ENCODE measurements at regions not wholly inside any gene's neighbourhood (a gene's known extent, or its start where the extent isn't known, plus 50 kb on each side); places are given as distances from the start of the nearest gene placed in this dataset.
A peak's percentile ranks its signal among the peaks of the same experiment; 100 is the strongest.

DNA sequence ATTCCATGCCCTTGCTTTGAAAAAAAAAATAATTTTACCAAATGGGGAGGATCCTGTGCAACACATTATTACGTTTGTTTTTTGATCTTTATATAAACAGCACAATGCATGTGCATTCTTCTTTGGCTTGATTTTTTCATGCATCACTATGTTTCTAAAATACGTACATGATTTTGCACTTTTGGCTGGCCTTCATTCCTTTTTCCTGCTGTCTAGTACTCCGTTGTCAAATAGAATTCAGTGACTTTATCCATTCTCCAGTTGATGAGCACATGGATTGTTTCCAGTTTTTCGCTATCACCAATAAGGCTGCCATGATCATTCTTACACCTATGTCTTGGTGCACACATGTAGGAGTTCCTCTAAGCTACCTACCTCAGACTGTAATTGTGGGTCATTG lies 63.0 kb upstream of the ID3 start:
- peaks cover 14% of the 10 kb centered on the region for H3K36me3 Mint-ChIP-seq
- DNase-seq (ENCODE audit: low spot score in 2 of 2): no peak
- H3K27me3 Mint-ChIP-seq: no peaks in the 10 kb centered on the region
- H3K4me3 Mint-ChIP-seq: no peak overlapping the region
- peaks cover 11% of the 10 kb centered on the region for H3K9me3 Mint-ChIP-seq
- H3K27ac Mint-ChIP-seq: no peak overlapping the region
- no peak for ATAC-seq (ENCODE audit: low read depth)
- H3K4me1 Mint-ChIP-seq: peaks cover 70% of the 10 kb centered on the region

GRCh38 chr1:23620605-23621004 lies 61.3 kb upstream of the ID3 start:
- no peaks in the 10 kb centered on the region for H3K27me3 Mint-ChIP-seq
- H3K9me3 Mint-ChIP-seq: peaks cover 4% of the 10 kb centered on the region
- peak overlapping the region; percentile 93 for H3K27ac Mint-ChIP-seq
- peaks cover 64% of the 10 kb centered on the region for H3K4me1 Mint-ChIP-seq
- no peak for DNase-seq (ENCODE audit: low spot score in 2 of 2)
- peak overlapping the region; percentile 72 for H3K4me3 Mint-ChIP-seq
- H3K36me3 Mint-ChIP-seq: peaks cover 8% of the 10 kb centered on the region
- no peak for ATAC-seq (ENCODE audit: low read depth)

DNA sequence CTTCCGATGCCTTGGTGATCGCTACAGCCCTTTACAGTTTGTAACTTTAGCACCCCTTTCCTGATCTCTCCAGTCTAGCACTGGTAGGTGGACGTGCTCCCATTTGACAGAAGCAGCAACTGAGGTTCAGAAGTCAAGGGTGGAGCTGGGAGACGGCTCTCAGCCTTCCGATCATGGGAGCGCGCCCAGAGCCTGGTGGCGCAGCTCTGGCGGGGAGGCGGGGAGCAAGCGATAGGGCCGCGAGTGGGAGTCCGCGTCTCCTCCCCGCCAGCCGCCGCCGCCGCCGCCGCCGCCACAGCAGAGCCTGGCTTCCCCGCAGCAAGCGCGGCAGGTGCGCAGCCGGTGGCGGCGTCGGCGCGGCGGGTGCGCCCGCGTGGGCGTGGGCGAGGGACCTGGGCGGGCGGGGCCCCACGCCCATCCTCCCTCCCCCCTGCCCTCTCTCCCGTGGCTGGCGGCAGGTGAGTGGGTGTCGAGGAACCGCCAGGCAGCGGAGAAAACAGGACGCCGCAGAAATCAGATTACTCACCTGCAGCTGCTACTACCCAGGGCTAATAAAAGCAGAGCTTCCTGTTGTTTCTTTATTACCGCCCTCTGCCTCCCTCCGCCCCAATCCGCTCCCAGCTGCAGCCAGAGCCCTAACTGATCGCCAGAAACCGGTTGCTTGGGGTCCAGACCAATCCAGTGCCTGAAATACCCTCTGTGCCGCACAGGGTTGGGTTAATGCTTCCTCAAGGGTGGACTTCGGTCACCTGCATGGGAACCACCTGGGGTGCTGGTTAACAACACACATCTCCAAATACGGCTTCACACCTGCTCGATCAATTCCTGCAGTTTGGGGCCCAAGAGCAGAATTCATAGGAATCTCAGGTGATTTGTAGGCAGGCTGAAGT lies 60.2 kb upstream of the ID3 start:
- Mint-ChIP-seq H3K27ac (peak overlapping the region; percentile 93), H3K4me3 (peak overlapping the region; percentile 79), H3K9me3 (peaks cover 4% of the 10 kb centered on the region), H3K36me3 (peaks cover 7% of the 10 kb centered on the region), H3K4me1 (peaks cover 67% of the 10 kb centered on the region), H3K27me3 (no peaks in the 10 kb centered on the region)
- DNase-seq (ENCODE audit: low spot score in 2 of 2): peak; percentile 55 to 62
- ATAC-seq (ENCODE audit: low read depth): peak; percentile 82

DNA sequence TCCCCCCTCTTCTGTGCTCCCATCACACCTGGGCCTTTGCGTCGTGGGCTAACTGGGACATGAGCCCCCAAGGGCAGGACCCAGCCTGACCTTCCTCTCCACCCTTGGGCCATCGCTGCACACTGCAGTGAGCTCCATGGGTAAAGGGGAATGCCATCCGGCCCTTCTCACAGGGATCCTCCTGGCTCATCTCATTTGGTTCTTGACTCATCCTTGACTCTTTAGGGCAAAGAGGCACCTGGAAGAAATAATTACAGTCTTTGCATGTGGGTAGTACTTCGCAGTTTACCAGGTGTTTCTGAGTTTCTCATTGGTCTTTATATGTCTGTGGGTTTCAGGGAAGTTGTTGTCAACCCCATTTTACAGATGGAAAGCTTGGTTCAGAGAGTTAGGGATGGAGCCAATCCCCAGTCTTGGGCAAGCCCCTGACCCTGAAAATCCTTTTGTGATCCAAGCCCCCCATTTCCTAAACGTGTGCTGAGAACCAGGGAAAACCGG lies 59.3 kb upstream of the ID3 start:
- Mint-ChIP-seq H3K4me3 (peak overlapping the region; percentile 79), H3K9me3 (no peaks in the 10 kb centered on the region), H3K27ac (peak overlapping the region; percentile 93), H3K4me1 (peaks cover 68% of the 10 kb centered on the region), H3K27me3 (no peaks in the 10 kb centered on the region), H3K36me3 (peaks cover 3% of the 10 kb centered on the region)
- no peak for DNase-seq (ENCODE audit: low spot score in 2 of 2)
- ATAC-seq (ENCODE audit: low read depth): no peak

- H3K4me1 Mint-ChIP-seq: peaks cover 76% of the 10 kb centered on the region
- DNase-seq (ENCODE audit: low spot score in 2 of 2) (no peak), ATAC-seq (ENCODE audit: low read depth) (no peak)
- H3K4me3 Mint-ChIP-seq: no peak overlapping the region
- H3K9me3 Mint-ChIP-seq: no peaks in the 10 kb centered on the region
- H3K27ac Mint-ChIP-seq: peak overlapping the region; percentile 49
- H3K36me3 Mint-ChIP-seq: peaks cover 3% of the 10 kb centered on the region
- no peaks in the 10 kb centered on the region for H3K27me3 Mint-ChIP-seq
Measured at GRCh38 chr1:23617084-23617521, 57.8 kb upstream of the ID3 start.

GRCh38 chr1:23616292-23616824 lies 57.1 kb upstream of the ID3 start:
- peaks cover 3% of the 10 kb centered on the region for H3K36me3 Mint-ChIP-seq
- H3K27me3 Mint-ChIP-seq: no peaks in the 10 kb centered on the region
- H3K4me3 Mint-ChIP-seq: no peak overlapping the region
- ATAC-seq (ENCODE audit: low read depth): no peak
- H3K4me1 Mint-ChIP-seq: peaks cover 78% of the 10 kb centered on the region
- H3K27ac Mint-ChIP-seq: peak overlapping the region; percentile 49
- no peak for DNase-seq (ENCODE audit: low spot score in 2 of 2)
- H3K9me3 Mint-ChIP-seq: no peaks in the 10 kb centered on the region

- Mint-ChIP-seq H3K27me3 (no peaks in the 10 kb centered on the region), H3K9me3 (no peaks in the 10 kb centered on the region), H3K4me1 (peaks cover 77% of the 10 kb centered on the region), H3K27ac (peak overlapping the region; percentile 49), H3K36me3 (peaks cover 3% of the 10 kb centered on the region), H3K4me3 (peak overlapping the region; percentile 18)
- no peak for ATAC-seq (ENCODE audit: low read depth)
- DNase-seq (ENCODE audit: low spot score in 2 of 2): no peak
Measured at GRCh38 chr1:23615852-23616251, 56.6 kb upstream of the ID3 start.

GRCh38 chr1:23615423-23615822 lies 56.1 kb upstream of the ID3 start:
- Mint-ChIP-seq H3K36me3 (peaks cover 3% of the 10 kb centered on the region), H3K4me3 (peak overlapping the region; percentile 18), H3K27me3 (no peaks in the 10 kb centered on the region), H3K9me3 (no peaks in the 10 kb centered on the region), H3K4me1 (peaks cover 77% of the 10 kb centered on the region), H3K27ac (peak overlapping the region; percentile 49)
- no peak for ATAC-seq (ENCODE audit: low read depth)
- no peak for DNase-seq (ENCODE audit: low spot score in 2 of 2)

GRCh38 chr1:23614032-23614660 lies 54.8 kb upstream of the ID3 start:
- ATAC-seq (ENCODE audit: low read depth) (peak; percentile 33), DNase-seq (ENCODE audit: low spot score in 2 of 2) (no peak)
- Mint-ChIP-seq H3K27me3 (no peaks in the 10 kb centered on the region), H3K4me1 (peaks cover 71% of the 10 kb centered on the region), H3K36me3 (peaks cover 3% of the 10 kb centered on the region), H3K9me3 (no peaks in the 10 kb centered on the region), H3K27ac (peak overlapping the region; percentile 92), H3K4me3 (peak overlapping the region; percentile 49)

- peak overlapping the region; percentile 40 for H3K4me3 Mint-ChIP-seq
- peak overlapping the region; percentile 92 for H3K27ac Mint-ChIP-seq
- DNase-seq (ENCODE audit: low spot score in 2 of 2) (no peak), ATAC-seq (ENCODE audit: low read depth) (peak; percentile 20)
- peaks cover 64% of the 10 kb centered on the region for H3K4me1 Mint-ChIP-seq
- peaks cover 2% of the 10 kb centered on the region for H3K36me3 Mint-ChIP-seq
- no peaks in the 10 kb centered on the region for H3K9me3 Mint-ChIP-seq
- no peaks in the 10 kb centered on the region for H3K27me3 Mint-ChIP-seq
Measured at GRCh38 chr1:23613191-23614031, 54.1 kb upstream of the ID3 start.

DNA sequence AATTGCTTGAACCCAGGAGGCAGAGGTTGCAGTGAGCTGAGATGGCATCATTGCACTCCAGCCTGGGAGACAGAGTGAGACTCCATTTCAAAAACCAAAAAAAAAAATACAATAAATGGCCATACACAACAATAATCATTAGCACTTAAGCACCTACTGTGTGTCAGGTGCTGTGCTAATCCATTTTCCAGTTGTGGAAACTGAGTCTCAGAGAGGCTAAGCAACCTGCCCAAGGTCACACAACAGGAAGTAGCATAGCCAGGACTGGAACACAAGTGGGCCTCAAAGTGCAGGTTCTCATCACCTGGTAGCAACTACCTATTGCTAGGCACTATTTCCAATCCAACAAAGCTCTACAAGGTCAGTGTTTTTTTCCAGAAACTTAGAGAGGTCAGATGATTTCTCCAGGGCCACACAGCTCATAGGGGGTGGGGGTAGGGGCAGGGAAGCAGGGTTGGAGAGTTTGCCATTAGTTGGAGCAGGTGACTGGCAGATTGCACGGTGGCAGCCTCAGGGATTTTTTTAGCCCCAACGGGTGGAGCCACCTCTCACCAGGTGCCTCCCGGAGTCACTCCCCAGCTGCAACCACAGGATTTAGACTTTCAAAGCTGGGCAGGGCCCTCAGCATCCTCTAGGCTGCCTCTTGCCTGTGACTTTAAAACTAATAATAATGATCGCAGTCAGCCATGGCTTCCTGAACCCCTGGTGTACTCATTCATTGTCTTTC lies 52.5 kb upstream of the ID3 start:
- peak in 1 of 2 donors; percentile 54 for DNase-seq (ENCODE audit: low spot score in 2 of 2)
- H3K36me3 Mint-ChIP-seq: no peaks in the 10 kb centered on the region
- peaks cover 67% of the 10 kb centered on the region for H3K4me1 Mint-ChIP-seq
- H3K4me3 Mint-ChIP-seq: peak overlapping the region; percentile 58
- H3K27me3 Mint-ChIP-seq: no peaks in the 10 kb centered on the region
- peak overlapping the region; percentile 92 for H3K27ac Mint-ChIP-seq
- ATAC-seq (ENCODE audit: low read depth): peak; percentile 85
- H3K9me3 Mint-ChIP-seq: no peaks in the 10 kb centered on the region

- DNase-seq (ENCODE audit: low spot score in 2 of 2) (no peak), ATAC-seq (ENCODE audit: low read depth) (no peak)
- Mint-ChIP-seq H3K4me1 (peaks cover 62% of the 10 kb centered on the region), H3K27me3 (no peaks in the 10 kb centered on the region), H3K9me3 (no peaks in the 10 kb centered on the region), H3K4me3 (peak overlapping the region; percentile 18), H3K36me3 (no peaks in the 10 kb centered on the region), H3K27ac (peak overlapping the region; percentile 62)
Measured at GRCh38 chr1:23610677-23611076, 51.4 kb upstream of the ID3 start.

- H3K27ac Mint-ChIP-seq: peak overlapping the region; percentile 62
- H3K4me1 Mint-ChIP-seq: peaks cover 55% of the 10 kb centered on the region
- H3K9me3 Mint-ChIP-seq: no peaks in the 10 kb centered on the region
- H3K36me3 Mint-ChIP-seq: no peaks in the 10 kb centered on the region
- H3K27me3 Mint-ChIP-seq: no peaks in the 10 kb centered on the region
- no peak overlapping the region for H3K4me3 Mint-ChIP-seq
- DNase-seq (ENCODE audit: low spot score in 2 of 2) (no peak), ATAC-seq (ENCODE audit: low read depth) (no peak)
Measured at GRCh38 chr1:23609971-23610370, 50.7 kb upstream of the ID3 start.

Measured in memory B cell (primary cell).